IMR-90 (cell line): ENCODE measurements at regions not wholly inside any gene's neighbourhood (a gene's known extent, or its start where the extent isn't known, plus 50 kb on each side); places are given as distances from the start of the nearest gene placed in this dataset.

Experiments
- ATAC-seq: fragments of 200-7000 bp; cut with Tn5 transposase; 2 replicates; pipeline ENCODE4 v1.9.1; 2020; ENCODE audit warnings: low read depth, mild to moderate bottlenecking, moderate library complexity
- BruUV-seq: library from RNA; stranded (reverse); fragments of 400-500 nt; replicated peaks from 2 replicates; lab custom pipeline; 2021; lab: Mats Ljungman, UMichigan
- CTCF ChIA-PET: fragments of 300-600 bp; formaldehyde crosslinking; extraction: SDS; loops from one replicate; lab custom pipeline; 2021; ENCODE audit warnings: antibody characterized with exemption; lab: Yijun Ruan, JAX
- POLR2A ChIA-PET: fragments of 300-600 bp; sonication (Branson Sonifier 250); formaldehyde crosslinking; loops from one replicate; lab custom pipeline; 2022; ENCODE audit warnings: antibody characterized with exemption; ENCODE audit not compliant: unreplicated experiment; lab: Charles Lee
- DNase-seq: peaks from one replicate; pipeline ENCODE4 v3.0.0; 2013
- H2AFZ ChIP-seq: replicated peaks from 2 replicates; pipeline ENCODE3; 2013; ENCODE audit warnings: low read length, mild to moderate bottlenecking; ENCODE audit not compliant: poor library complexity
- H2AK5ac ChIP-seq: 2 replicates; pipeline ENCODE4 v1.6.1; 2013; ENCODE audit warnings: low read depth, low read length, inconsistent platforms
- H2AK9ac ChIP-seq: replicated peaks from 2 replicates; pipeline ENCODE3; 2013; ENCODE audit warnings: mild to moderate bottlenecking, low read depth, low read length, moderate library complexity; ENCODE audit not compliant: poor library complexity
- H2BK120ac ChIP-seq: 2 replicates; pipeline ENCODE4 v1.6.1; 2013; ENCODE audit warnings: low read depth, low read length, inconsistent platforms
- H2BK15ac ChIP-seq: 3 replicates; pipeline ENCODE4 v1.6.1; 2013; ENCODE audit warnings: low read depth, low read length, inconsistent platforms
- H2BK20ac ChIP-seq: 2 replicates; pipeline ENCODE4 v1.6.1; 2013; ENCODE audit warnings: low read depth, mild to moderate bottlenecking, inconsistent platforms, low read length, moderate library complexity
- H2BK5ac ChIP-seq: 2 replicates; pipeline ENCODE4 v1.6.1; 2013; ENCODE audit warnings: mild to moderate bottlenecking, low read depth, low read length, inconsistent platforms; ENCODE audit not compliant: poor library complexity, severe bottlenecking
- H3K14ac ChIP-seq: replicated peaks from 2 replicates; pipeline ENCODE4 v1.6.1; 2013; ENCODE audit warnings: low read depth, low read length, inconsistent platforms
- H3K18ac ChIP-seq: 2 replicates; pipeline ENCODE4 v1.6.1; 2013; ENCODE audit warnings: low read depth, low read length, control low read depth
- H3K23ac ChIP-seq: 2 replicates; pipeline ENCODE4 v1.6.1; 2013; ENCODE audit warnings: low read depth, low read length, inconsistent platforms
- H3K27ac ChIP-seq: 2 replicates; pipeline ENCODE4 v1.5.1; 2013; ENCODE audit warnings: mild to moderate bottlenecking, control low read depth, low read length; ENCODE audit not compliant: insufficient read depth
- H3K27me3 ChIP-seq: 2 replicates; pipeline ENCODE4 v1.6.1; 2013; ENCODE audit warnings: low read length; ENCODE audit not compliant: control insufficient read depth, insufficient read depth
- H3K36me3 ChIP-seq: 2 replicates; pipeline ENCODE4 v1.6.1; 2013; ENCODE audit warnings: low read length, mixed read lengths; ENCODE audit not compliant: control insufficient read depth, insufficient read depth
- H3K4ac ChIP-seq: 2 replicates; pipeline ENCODE4 v1.6.1; 2013; ENCODE audit warnings: low read depth, low read length, inconsistent platforms
- H3K4me1 ChIP-seq: 2 replicates; pipeline ENCODE4 v1.6.1; 2013; ENCODE audit warnings: low read length, mixed read lengths; ENCODE audit not compliant: control insufficient read depth, insufficient read depth
- H3K4me2 ChIP-seq: 2 replicates; pipeline ENCODE4 v1.6.1; 2013; ENCODE audit warnings: low read depth, mild to moderate bottlenecking, control low read depth, low read length, moderate library complexity
- H3K4me3 ChIP-seq: 2 replicates; pipeline ENCODE4 v1.5.1; 2013; ENCODE audit warnings: low read depth, mild to moderate bottlenecking, control low read depth, low read length, moderate library complexity; ENCODE audit not compliant: insufficient read depth
- H3K56ac ChIP-seq: 2 replicates; pipeline ENCODE4 v1.6.1; 2013; ENCODE audit warnings: low read length, inconsistent platforms; ENCODE audit not compliant: insufficient read depth; ENCODE audit errors: extremely low read depth
- H3K79me1 ChIP-seq, 2 experiments: 2 replicates each; pipeline ENCODE4 v1.6.1; 2013; ENCODE audit warnings: low read length in 2 of 2, inconsistent platforms in 1 of 2, low read depth in 1 of 2
- H3K9ac ChIP-seq: 2 replicates; pipeline ENCODE4 v1.6.1; 2013; ENCODE audit warnings: low read depth, low read length, control low read depth
- H3K9me1 ChIP-seq: 2 replicates; pipeline ENCODE4 v1.6.1; 2013; ENCODE audit warnings: low read length, inconsistent platforms; ENCODE audit not compliant: insufficient read depth
- H3K9me3 ChIP-seq: 2 replicates; pipeline ENCODE4 v1.6.1; 2013; ENCODE audit warnings: low read length; ENCODE audit not compliant: control insufficient read depth, insufficient read depth
- H4K20me1 ChIP-seq: 2 replicates; pipeline ENCODE4 v1.6.1; 2013; ENCODE audit warnings: low read length, inconsistent platforms; ENCODE audit not compliant: insufficient read depth
- H4K5ac ChIP-seq: 2 replicates; pipeline ENCODE4 v1.6.1; 2013; ENCODE audit warnings: mild to moderate bottlenecking, low read depth, low read length, control low read depth
- H4K8ac ChIP-seq, 2 experiments: 2 replicates each; pipeline ENCODE4 v1.6.1; 2013; ENCODE audit warnings: low read depth in 2 of 2, low read length in 2 of 2, control low read depth in 1 of 2, inconsistent platforms in 1 of 2
- H4K91ac ChIP-seq: 2 replicates; pipeline ENCODE4 v1.6.1; 2013; ENCODE audit warnings: low read depth, low read length, inconsistent platforms; ENCODE audit not compliant: insufficient read depth
- BHLHE40 ChIP-seq: fragments of 150-350 bp; IDR thresholded peaks from 2 replicates; pipeline ENCODE4 v1.6.1; 2016; ENCODE audit warnings: mild to moderate bottlenecking, low read depth, low read length
- CEBPB ChIP-seq: IDR thresholded peaks from 2 replicates; pipeline ENCODE4 v1.6.1; 2012; ENCODE audit warnings: low read depth, low read length, improper control_type of control experiment
- CHD1 ChIP-seq: IDR thresholded peaks from 2 replicates; pipeline ENCODE4 v1.6.1; 2012; ENCODE audit warnings: low read depth, low read length, improper control_type of control experiment
- CTCF ChIP-seq: conservative IDR thresholded peaks from 2 replicates; pipeline ENCODE4 v1.5.1; 2012; ENCODE audit warnings: mild to moderate bottlenecking, low read depth, low read length, improper control_type of control experiment
- ELK1 ChIP-seq: fragments of 150-350 bp; IDR thresholded peaks from 2 replicates; pipeline ENCODE4 v1.6.1; 2016; ENCODE audit warnings: low read depth, mild to moderate bottlenecking, low read length, moderate library complexity, borderline replicate concordance
- FOS ChIP-seq: fragments of 150-350 bp; IDR thresholded peaks from 2 replicates; pipeline ENCODE4 v1.6.1; 2016; ENCODE audit warnings: low read depth, low read length
- MAFK ChIP-seq: IDR thresholded peaks from 2 replicates; pipeline ENCODE4 v1.6.1; 2012; ENCODE audit warnings: low read depth, low read length, improper control_type of control experiment
- MAZ ChIP-seq: IDR thresholded peaks from 2 replicates; pipeline ENCODE4 v1.6.1; 2012; ENCODE audit warnings: low read depth, mild to moderate bottlenecking, low read length, improper control_type of control experiment, moderate library complexity, borderline replicate concordance
- MXI1 ChIP-seq: IDR thresholded peaks from 2 replicates; pipeline ENCODE4 v1.6.1; 2012; ENCODE audit warnings: low read depth, mild to moderate bottlenecking, low read length, moderate library complexity, borderline replicate concordance
- NFE2L2 ChIP-seq: fragments of 150-350 bp; IDR thresholded peaks from 2 replicates; pipeline ENCODE4 v1.6.1; 2016; ENCODE audit warnings: low read depth, mild to moderate bottlenecking, low read length
- POLR2A ChIP-seq: IDR thresholded peaks from 2 replicates; pipeline ENCODE4 v1.6.1; 2012; ENCODE audit warnings: mild to moderate bottlenecking, low read depth, low read length
- RAD21 ChIP-seq: IDR thresholded peaks from 2 replicates; pipeline ENCODE4 v1.6.1; 2012; ENCODE audit warnings: low read length, improper control_type of control experiment
- RFX5 ChIP-seq: IDR thresholded peaks from 2 replicates; pipeline ENCODE4 v1.8.0; 2012; ENCODE audit warnings: low read depth, mild to moderate bottlenecking, low read length, moderate library complexity
- SMC3 ChIP-seq: fragments of 150-350 bp; IDR thresholded peaks from 2 replicates; pipeline ENCODE4 v1.6.1; 2016; ENCODE audit warnings: low read depth, mild to moderate bottlenecking, antibody characterized with exemption, low read length, moderate library complexity
- USF2 ChIP-seq: fragments of 150-350 bp; IDR thresholded peaks from 2 replicates; pipeline ENCODE4 v1.6.1; 2017; ENCODE audit warnings: mild to moderate bottlenecking, antibody characterized with exemption, low read length, low read depth
- WGBS, 2 experiments: methylation state at CpG; one replicate each; pipeline versions ENCODE4 v1.1.5 to v1.1.7; 2013; ENCODE audit warnings: missing lambda C conversion rate in 2 of 2; ENCODE audit not compliant: insufficient read length in 1 of 2; ENCODE audit errors: extremely low coverage in 2 of 2; 5-methylcytosine and 5-hydroxymethylcytosine counted together
- dilution Hi-C: fragments of 300-500 bp; cut with HindIII; formaldehyde crosslinking; loops from one replicate; pipeline ENCODE4 v1.14.3; 2018; ENCODE audit warnings: low sequenced_read_pairs; ENCODE audit not compliant: unreplicated experiment
- in situ Hi-C: fragments of 300-500 bp; cut with MboI; formaldehyde crosslinking; loops from 3 replicates; pipeline ENCODE4 v1.14.3; 2019; ENCODE audit warnings: low sequenced_read_pairs, inconsistent platforms, mixed read lengths
- intact Hi-C: fragments of 100-400 bp; cut with micrococcal nuclease; formaldehyde crosslinking; loops from 2 replicates; pipeline ENCODE4 v1.10.0; 2022

GRCh38 chr10:128482052-128482451 is 355.8 kb upstream of the MKI67 start:
- Histone ChIP-seq H3K4me3 (no peak overlapping the region), H2AK5ac (no peak overlapping the region), H3K9me1 (no peaks in the 10 kb centered on the region), H3K23ac (no peak overlapping the region), H3K9me3 (peaks cover 55% of the 10 kb centered on the region), H3K27ac (no peak overlapping the region), H2BK15ac (no peak overlapping the region), H4K20me1 (no peaks in the 10 kb centered on the region), H3K14ac (no peak overlapping the region), H3K36me3 (no peaks in the 10 kb centered on the region), H3K4me2 (no peak overlapping the region), H4K8ac (no peak overlapping the region), H4K91ac (no peak overlapping the region), H3K18ac (no peak overlapping the region), H2BK20ac (no peak overlapping the region), H3K4me1 (no peaks in the 10 kb centered on the region), H4K5ac (no peak overlapping the region), H3K79me1 (no peaks in the 10 kb centered on the region), H2AK9ac (no peak overlapping the region), H3K9ac (no peak overlapping the region), H2BK5ac (no peak overlapping the region), H3K56ac (no peak overlapping the region), H3K4ac (no peak overlapping the region), H2BK120ac (no peak overlapping the region), H2AFZ (no peak overlapping the region), H3K27me3 (no peaks in the 10 kb centered on the region)
- DNase-seq = no peak
- TF ChIP-seq RFX5 = no peak
- no peak for TF ChIP-seq CTCF
- TF ChIP-seq MXI1 = no peak
- no peak for TF ChIP-seq MAZ
- no peak for TF ChIP-seq CEBPB
- TF ChIP-seq CHD1 = no peak
- no peak for TF ChIP-seq RAD21
- no peak for TF ChIP-seq MAFK
- TF ChIP-seq POLR2A = no peak
- TF ChIP-seq USF2 = no peak
- no peak for TF ChIP-seq NFE2L2
- TF ChIP-seq BHLHE40 = no peak
- no peak for TF ChIP-seq SMC3
- TF ChIP-seq FOS = no peak
- TF ChIP-seq ELK1 = no peak
- no TSS peak for BruUV-seq
- ATAC-seq = no peak
- intact Hi-C loops = no loop called here
- dilution Hi-C loops = no loop called here
- 40% methylated on average over 2 of the region's 7 CpGs; no CpG with 5 or more reads in 1 of the 2 experiments for WGBS, 2 experiments
- CTCF ChIA-PET = no interaction called here
- in situ Hi-C loops = no loop called here
- POLR2A ChIA-PET = no interaction called here
